ENCODE measurements at regions not wholly inside any gene's neighbourhood (a gene's known extent, or its start where the extent isn't known, plus 50 kb on each side); places are given as distances from the start of the nearest gene placed in this dataset.

GRCh38 chr3:13202744-13203397 lies 129.6 kb upstream of the IQSEC1 start:
- TF ChIP-seq CTCF (IDR thresholded peaks at IDR 0.05; ENCODE audit: insufficient read depth, low read length, missing control alignments) = no peak
- ChIA-PET POLR2A (no interaction called here), CTCF (no interaction called here)
- H3K4me3 ChIP-seq (ENCODE audit: low read depth, low read length) = no peak overlapping the region
- DNase-seq (ENCODE audit: low read depth, low spot score) = no peak

- DNase-seq (ENCODE audit: low read depth, low spot score) = no peak
- ChIA-PET CTCF (no interaction called here), POLR2A (no interaction called here)
- TF ChIP-seq CTCF (IDR thresholded peaks at IDR 0.05; ENCODE audit: insufficient read depth, low read length, missing control alignments) = no peak
- H3K4me3 ChIP-seq (ENCODE audit: low read depth, low read length) = no peak overlapping the region
Measured at GRCh38 chr3:13201851-13202250, 128.6 kb upstream of the IQSEC1 start.

GRCh38 chr3:13200946-13201345 lies 127.7 kb upstream of the IQSEC1 start:
- ChIA-PET POLR2A (no interaction called here), CTCF (no interaction called here)
- no peak overlapping the region for H3K4me3 ChIP-seq (ENCODE audit: low read depth, low read length)
- DNase-seq (ENCODE audit: low read depth, low spot score) = no peak
- no peak for TF ChIP-seq CTCF (IDR thresholded peaks at IDR 0.05; ENCODE audit: insufficient read depth, low read length, missing control alignments)

GRCh38 chr3:13200465-13200864 lies 127.2 kb upstream of the IQSEC1 start:
- H3K4me3 ChIP-seq (ENCODE audit: low read depth, low read length) = no peak overlapping the region
- ChIA-PET CTCF (no interaction called here), POLR2A (no interaction called here)
- DNase-seq (ENCODE audit: low read depth, low spot score) = no peak
- no peak for TF ChIP-seq CTCF (IDR thresholded peaks at IDR 0.05; ENCODE audit: insufficient read depth, low read length, missing control alignments)

GRCh38 chr3:13199899-13200451 lies 126.7 kb upstream of the IQSEC1 start:
- no peak overlapping the region for H3K4me3 ChIP-seq (ENCODE audit: low read depth, low read length)
- no peak for DNase-seq (ENCODE audit: low read depth, low spot score)
- CTCF ChIA-PET = no interaction called here
- POLR2A ChIA-PET = no interaction called here
- no peak for TF ChIP-seq CTCF (IDR thresholded peaks at IDR 0.05; ENCODE audit: insufficient read depth, low read length, missing control alignments)

GRCh38 chr3:13199006-13199776 lies 126.0 kb upstream of the IQSEC1 start:
- CTCF ChIA-PET = no interaction called here

More at GRCh38 chr3:13199006-13199776, 126.0 kb upstream of the IQSEC1 start:
- POLR2A ChIA-PET = no interaction called here
- no peak for DNase-seq (ENCODE audit: low read depth, low spot score)
- H3K4me3 ChIP-seq (ENCODE audit: low read depth, low read length) = no peak overlapping the region
- no peak for TF ChIP-seq CTCF (IDR thresholded peaks at IDR 0.05; ENCODE audit: insufficient read depth, low read length, missing control alignments)
